Activated naive CD4-positive, alpha-beta T cell treated with anti-CD3 and anti-CD28 coated beads for 36 hours (primary cell): ENCODE measurements at regions not wholly inside any gene's neighbourhood (a gene's known extent, or its start where the extent isn't known, plus 50 kb on each side); places are given as distances from the start of the nearest gene placed in this dataset.
A peak's percentile ranks its signal among the peaks of the same experiment; 100 is the strongest.

Experiments used
- CTCF ChIA-PET: fragments of 350-600 bp; sonication (Branson Sonifier 250); formaldehyde crosslinking; loops from one replicate; lab custom pipeline; 2021; ENCODE audit warnings: antibody characterized with exemption; lab: Charles Lee
- DNase-seq: peaks from one replicate; pipeline ENCODE4 v3.0.0-alpha.2; 2020
- H3K27ac Mint-ChIP-seq: one replicate; pipeline ENCODE4 v1.8.0; 2021; ENCODE audit warnings: mild to moderate bottlenecking, mixed read lengths
- H3K27me3 Mint-ChIP-seq: one replicate; pipeline ENCODE4 v1.8.0; 2021; ENCODE audit warnings: low read depth, mixed read lengths
- H3K36me3 Mint-ChIP-seq: one replicate; pipeline ENCODE4 v1.8.0; 2021; ENCODE audit warnings: low read depth, mixed read lengths
- H3K4me1 Mint-ChIP-seq: one replicate; pipeline ENCODE4 v1.8.0; 2021; ENCODE audit warnings: low read depth, mixed read lengths
- H3K4me3 Mint-ChIP-seq: one replicate; pipeline ENCODE4 v1.8.0; 2021; ENCODE audit warnings: mild to moderate bottlenecking, moderate library complexity, mixed read lengths
- H3K9me3 Mint-ChIP-seq: one replicate; pipeline ENCODE4 v1.8.0; 2021; ENCODE audit warnings: mixed read lengths
- intact Hi-C: fragments of 100-400 bp; cut with micrococcal nuclease; formaldehyde crosslinking; loops from one replicate; pipeline ENCODE4 v1.15.1; 2023

DNA sequence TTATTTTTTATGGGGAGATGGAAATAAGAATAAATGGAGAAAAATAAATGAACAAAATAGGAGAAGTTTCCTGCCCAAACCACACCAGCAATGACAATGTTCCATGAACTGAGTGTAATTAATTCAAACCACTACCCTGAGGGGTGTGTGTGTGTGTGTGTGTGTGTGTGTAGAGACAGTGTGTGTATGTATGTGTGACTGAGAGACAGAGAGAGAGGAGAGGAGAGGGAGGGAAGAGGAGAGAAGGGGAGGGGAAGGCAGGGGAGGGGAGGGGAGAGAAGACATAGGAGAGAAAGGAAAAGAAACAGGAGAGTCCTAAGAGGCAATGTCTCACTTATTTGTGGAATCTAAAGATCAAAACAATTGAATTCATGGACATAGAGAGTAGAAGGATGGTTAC, 65.0 kb upstream of the POU2AF1 start:
- intact Hi-C loops, result loop anchor here (10.0 kb wide), 1 partner anchor 1239 kb away; no protein-coding TSS in a partner anchor
- no peaks in the 10 kb centered on the region for H3K36me3 Mint-ChIP-seq
- H3K9me3 Mint-ChIP-seq, result no peaks in the 10 kb centered on the region
- CTCF ChIA-PET, result no interaction called here
- no peaks in the 10 kb centered on the region for H3K27me3 Mint-ChIP-seq
- H3K4me1 Mint-ChIP-seq, result peaks cover 22% of the 10 kb centered on the region
- H3K27ac Mint-ChIP-seq, result no peak overlapping the region
- no peak for DNase-seq
- no peak overlapping the region for H3K4me3 Mint-ChIP-seq

DNA sequence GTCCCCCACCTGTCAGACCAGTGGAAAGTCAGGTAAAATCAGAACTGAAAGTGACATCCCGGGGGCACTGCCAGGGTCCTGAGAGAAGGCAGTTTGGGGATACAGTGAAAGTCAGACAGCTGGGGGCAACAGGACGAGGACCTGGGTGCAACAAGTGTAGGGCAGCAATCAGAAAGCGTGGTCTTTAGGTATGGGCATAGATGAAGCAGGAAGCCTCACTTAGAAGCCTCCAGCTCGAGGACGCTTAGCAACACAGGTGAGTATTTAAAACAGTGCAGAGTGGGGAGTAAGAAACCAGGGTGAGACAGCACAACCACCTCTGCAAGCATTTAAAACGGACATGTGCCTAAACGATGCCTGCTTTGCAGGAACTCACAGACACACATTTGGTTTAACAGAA, 64.6 kb upstream of the POU2AF1 start:
- Mint-ChIP-seq H3K4me1 (peaks cover 22% of the 10 kb centered on the region), H3K27ac (no peak overlapping the region), H3K9me3 (no peaks in the 10 kb centered on the region), H3K36me3 (no peaks in the 10 kb centered on the region), H3K27me3 (no peaks in the 10 kb centered on the region), H3K4me3 (no peak overlapping the region)
- CTCF ChIA-PET, result no interaction called here
- intact Hi-C loops, result loop anchor here (10.0 kb wide), 1 partner anchor 1239 kb away; no protein-coding TSS in a partner anchor
- DNase-seq, result no peak

DNA sequence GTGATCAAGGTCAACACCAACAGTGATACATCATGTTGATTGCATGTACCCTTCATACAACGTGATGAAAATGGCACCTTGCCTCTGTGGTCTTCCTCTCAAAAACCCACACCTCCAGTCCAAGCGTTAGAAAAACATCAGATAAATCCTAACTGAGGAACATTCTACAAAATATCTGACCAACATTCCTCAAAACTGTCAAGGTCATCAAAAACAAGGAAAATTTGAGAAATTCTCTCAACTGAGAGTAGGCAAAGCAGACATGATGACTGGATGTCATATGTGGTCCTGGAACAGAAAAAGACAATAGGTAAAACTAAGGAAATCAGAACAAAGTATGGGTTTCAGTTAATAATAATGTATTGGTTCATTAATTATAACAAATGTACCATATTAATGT, 64.0 kb upstream of the POU2AF1 start:
- H3K4me3 Mint-ChIP-seq, result no peak overlapping the region
- intact Hi-C loops, result loop anchor here (10.0 kb wide), 1 partner anchor 1238 kb away; no protein-coding TSS in a partner anchor
- H3K36me3 Mint-ChIP-seq, result no peaks in the 10 kb centered on the region
- H3K9me3 Mint-ChIP-seq, result no peaks in the 10 kb centered on the region
- H3K27ac Mint-ChIP-seq, result no peak overlapping the region
- no peaks in the 10 kb centered on the region for H3K27me3 Mint-ChIP-seq
- no peak for DNase-seq
- peaks cover 22% of the 10 kb centered on the region for H3K4me1 Mint-ChIP-seq
- CTCF ChIA-PET, result interaction anchor here (0.6 kb wide), 1 partner anchor 45 kb away, joined by 3 read pairs; no protein-coding TSS in a partner anchor

DNA sequence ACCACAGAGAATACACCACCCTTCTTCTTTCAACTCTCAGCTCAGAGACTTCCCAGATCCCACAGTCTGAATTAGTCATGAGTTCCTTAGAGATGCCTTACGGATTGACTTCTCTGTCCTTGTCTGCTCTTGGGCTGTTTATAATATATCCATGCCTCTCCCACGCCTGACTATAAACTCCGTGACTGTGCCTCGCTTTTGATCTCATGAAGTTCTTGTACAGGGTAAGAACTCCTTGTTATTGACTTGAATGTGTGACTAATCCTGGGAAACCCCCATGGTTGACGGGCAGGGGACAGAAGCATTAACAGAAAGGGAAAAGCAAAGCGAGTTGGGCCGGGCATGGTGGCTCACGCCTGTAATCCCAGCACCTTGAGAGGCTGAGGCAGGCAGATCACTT, 62.4 kb upstream of the POU2AF1 start:
- H3K4me1 Mint-ChIP-seq, result peaks cover 20% of the 10 kb centered on the region
- CTCF ChIA-PET, result interaction anchor here (0.9 to 6.3 kb wide), 3 partner anchors 10 to 94 kb away, joined by 3 to 49 read pairs (median 4); no protein-coding TSS in a partner anchor
- peak; percentile 35 for DNase-seq
- no peaks in the 10 kb centered on the region for H3K9me3 Mint-ChIP-seq
- intact Hi-C loops, result loop anchor here (10.0 kb wide), 1 partner anchor 1237 kb away; no protein-coding TSS in a partner anchor
- no peak overlapping the region for H3K27ac Mint-ChIP-seq
- H3K36me3 Mint-ChIP-seq, result no peaks in the 10 kb centered on the region
- H3K27me3 Mint-ChIP-seq, result peaks cover 1% of the 10 kb centered on the region
- no peak overlapping the region for H3K4me3 Mint-ChIP-seq

DNA sequence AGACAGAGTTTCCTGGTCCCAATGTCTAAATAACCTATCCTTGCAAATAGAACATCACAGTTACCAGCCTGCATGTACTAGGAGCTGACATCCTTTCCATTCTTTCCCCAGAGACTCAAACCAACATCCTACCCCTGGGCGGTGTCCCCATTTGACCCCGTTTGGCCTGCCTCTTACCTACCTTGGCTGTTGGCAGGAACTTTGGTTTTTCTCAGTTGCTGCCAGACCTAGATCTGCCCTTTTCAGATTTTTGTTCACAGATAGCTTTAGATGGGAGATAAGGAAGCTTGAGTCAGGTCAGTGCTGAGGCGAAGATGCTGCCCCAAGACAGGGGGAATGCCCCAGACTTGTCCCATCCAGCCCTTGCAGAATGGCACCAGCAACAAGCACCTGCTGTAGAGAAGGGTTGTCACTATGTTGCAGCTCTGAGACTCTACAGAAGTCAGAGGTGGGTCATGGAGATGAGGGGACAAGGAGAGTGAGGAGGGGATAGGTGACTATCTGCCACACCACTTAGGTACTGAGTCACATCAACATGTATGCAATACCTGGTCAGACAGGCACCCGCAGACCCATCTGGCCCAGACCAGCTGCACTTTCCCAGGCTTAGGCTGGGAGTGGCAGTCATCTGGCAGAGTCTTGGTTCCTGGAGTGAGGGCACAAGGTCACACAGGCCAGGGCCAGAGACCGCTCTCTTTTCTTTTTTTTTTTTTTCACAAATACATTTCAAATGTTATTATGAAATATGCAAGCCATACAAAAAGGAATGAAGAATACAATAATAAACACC, 61.5 kb upstream of the POU2AF1 start:
- intact Hi-C loops, result loop anchor here (10.0 kb wide), 1 partner anchor 1236 kb away; no protein-coding TSS in a partner anchor
- peaks cover 12% of the 10 kb centered on the region for H3K4me1 Mint-ChIP-seq
- no peaks in the 10 kb centered on the region for H3K9me3 Mint-ChIP-seq
- no peak overlapping the region for H3K27ac Mint-ChIP-seq
- H3K4me3 Mint-ChIP-seq, result no peak overlapping the region
- no peak for DNase-seq
- CTCF ChIA-PET, result interaction anchor here (0.9 to 6.3 kb wide), 5 partner anchors 9 to 95 kb away, joined by 3 to 49 read pairs (median 4); no protein-coding TSS in a partner anchor
- peaks cover 1% of the 10 kb centered on the region for H3K27me3 Mint-ChIP-seq
- no peaks in the 10 kb centered on the region for H3K36me3 Mint-ChIP-seq

DNA sequence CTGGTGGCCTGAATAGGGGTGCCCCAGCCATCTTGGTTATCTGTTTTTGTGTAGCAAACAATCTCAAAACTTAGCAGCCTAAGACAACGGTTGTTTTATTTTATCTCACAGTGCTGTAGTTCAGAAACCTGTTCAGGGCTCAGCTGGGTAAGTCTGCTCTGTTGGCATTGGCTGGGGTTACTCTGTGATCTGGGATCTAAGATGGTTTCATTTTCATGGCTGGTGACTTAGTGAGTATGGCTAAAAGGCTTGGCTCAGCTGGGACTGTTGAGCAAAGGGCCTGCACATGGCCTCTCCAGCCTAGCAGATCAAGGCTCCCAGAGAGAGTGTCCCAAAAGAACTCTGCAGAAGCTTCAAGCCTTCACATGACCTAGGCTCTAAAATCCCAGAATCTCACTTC, 60.8 kb upstream of the POU2AF1 start:
- no peak for DNase-seq
- H3K4me1 Mint-ChIP-seq, result peaks cover 12% of the 10 kb centered on the region
- no peak overlapping the region for H3K27ac Mint-ChIP-seq
- H3K27me3 Mint-ChIP-seq, result peaks cover 1% of the 10 kb centered on the region
- CTCF ChIA-PET, result interaction anchor here (0.6 to 6.3 kb wide), 4 partner anchors 12 to 156 kb away, joined by 3 to 49 read pairs (median 6); no protein-coding TSS in a partner anchor
- H3K4me3 Mint-ChIP-seq, result no peak overlapping the region
- intact Hi-C loops, result loop anchor here (10.0 kb wide), 1 partner anchor 1235 kb away; no protein-coding TSS in a partner anchor
- no peaks in the 10 kb centered on the region for H3K36me3 Mint-ChIP-seq
- H3K9me3 Mint-ChIP-seq, result no peaks in the 10 kb centered on the region

DNA sequence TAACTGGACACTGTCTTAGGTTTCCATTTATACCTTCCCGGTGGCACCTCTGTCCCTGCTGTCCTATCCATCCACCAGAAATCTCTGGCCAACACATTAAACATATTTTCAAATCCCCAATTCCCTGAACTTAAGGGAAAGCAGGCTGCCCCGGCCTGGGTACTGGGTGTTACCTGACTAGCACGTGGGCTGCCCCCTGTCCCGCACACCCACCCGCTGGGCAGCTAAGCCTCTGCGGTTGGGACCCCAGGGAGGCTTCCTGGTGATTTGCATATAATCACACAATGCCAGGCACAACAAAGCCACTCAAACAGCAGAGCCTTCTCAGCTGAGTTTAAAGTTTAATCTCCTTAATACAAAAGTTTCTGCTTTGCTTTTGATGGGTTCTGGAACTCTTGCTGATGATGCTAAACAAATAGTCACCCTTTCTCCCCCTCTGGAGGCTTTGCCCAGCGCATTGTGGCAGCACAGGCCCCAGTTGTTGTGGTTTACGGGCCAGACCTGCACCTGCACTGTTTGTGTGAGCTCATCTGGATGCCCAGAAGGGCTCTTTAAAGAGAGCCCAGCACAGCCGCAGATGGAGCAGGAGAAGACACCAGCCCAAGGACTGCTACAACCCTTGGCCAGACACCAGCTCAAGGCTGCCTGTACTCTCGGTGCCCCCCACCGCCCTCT, 59.9 kb upstream of the POU2AF1 start:
- H3K9me3 Mint-ChIP-seq, result no peaks in the 10 kb centered on the region
- no peak overlapping the region for H3K4me3 Mint-ChIP-seq
- intact Hi-C loops, result no loop called here
- H3K27ac Mint-ChIP-seq, result no peak overlapping the region
- DNase-seq, result no peak
- no peaks in the 10 kb centered on the region for H3K36me3 Mint-ChIP-seq
- H3K27me3 Mint-ChIP-seq, result peaks cover 1% of the 10 kb centered on the region
- CTCF ChIA-PET, result interaction anchor here (2.8 to 6.3 kb wide), 2 partner anchors 11 to 156 kb away, joined by 10 to 49 read pairs; no protein-coding TSS in a partner anchor
- H3K4me1 Mint-ChIP-seq, result peaks cover 12% of the 10 kb centered on the region

DNA sequence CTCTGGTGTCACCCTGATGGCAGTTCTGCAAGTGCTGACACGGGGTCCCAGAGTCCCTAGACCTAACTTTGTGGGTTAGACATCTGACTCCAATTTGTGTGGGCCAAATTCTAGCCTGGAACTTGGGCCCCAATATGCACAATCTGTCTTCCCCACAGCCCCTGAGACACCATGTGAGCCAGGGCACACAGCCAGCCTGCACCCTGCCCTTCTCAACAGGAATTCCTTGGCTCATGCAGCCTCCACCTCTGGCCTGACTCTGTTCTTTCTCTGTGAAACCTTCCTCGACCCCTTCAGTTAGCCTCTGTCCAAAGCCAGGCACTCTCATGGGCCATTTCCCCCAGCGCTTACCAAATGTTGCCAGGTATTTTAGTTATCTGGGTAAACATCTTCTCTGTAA, 59.1 kb upstream of the POU2AF1 start:
- H3K4me3 Mint-ChIP-seq, result no peak overlapping the region
- no peaks in the 10 kb centered on the region for H3K9me3 Mint-ChIP-seq
- H3K4me1 Mint-ChIP-seq, result peaks cover 12% of the 10 kb centered on the region
- no peak for DNase-seq
- CTCF ChIA-PET, result interaction anchor here (0.6 to 6.3 kb wide), 4 partner anchors 8 to 155 kb away, joined by 4 to 49 read pairs (median 20); no protein-coding TSS in a partner anchor
- intact Hi-C loops, result no loop called here
- H3K27ac Mint-ChIP-seq, result no peak overlapping the region
- H3K27me3 Mint-ChIP-seq, result peaks cover 1% of the 10 kb centered on the region
- no peaks in the 10 kb centered on the region for H3K36me3 Mint-ChIP-seq

DNA sequence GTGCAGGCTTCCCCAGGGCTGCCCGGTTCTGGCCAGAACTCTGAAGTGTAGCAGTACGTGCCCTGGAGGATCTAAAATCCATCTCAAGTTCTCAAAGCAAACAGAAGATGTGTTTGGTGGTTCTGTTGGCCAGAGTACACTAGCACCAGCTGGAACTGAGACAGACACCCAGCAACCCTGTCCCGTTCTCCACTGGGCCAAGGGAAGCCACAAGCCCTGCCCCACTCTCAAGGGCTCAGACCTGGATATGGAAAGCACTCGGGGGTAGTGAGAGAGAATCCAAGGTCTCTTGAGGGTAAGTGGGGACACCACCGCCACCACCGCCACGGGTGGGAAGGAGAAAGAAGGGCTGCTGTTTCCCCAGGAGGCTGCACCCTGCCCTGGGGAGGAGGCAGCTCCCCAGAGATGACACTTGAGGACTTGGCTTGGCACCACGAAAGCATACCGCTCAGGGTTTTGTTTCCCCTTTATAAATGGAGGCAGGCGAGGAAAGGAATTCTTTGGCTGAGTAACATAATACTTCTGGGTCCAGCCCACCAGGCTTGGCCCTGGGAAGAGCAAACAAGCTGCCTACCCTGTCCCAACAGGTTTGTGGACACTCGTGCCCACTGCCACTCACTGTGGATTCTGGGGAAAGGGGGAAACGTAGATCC, 56.1 kb upstream of the POU2AF1 start:
- Mint-ChIP-seq H3K4me3 (no peak overlapping the region), H3K27ac (no peak overlapping the region)
- CTCF ChIA-PET, result interaction anchor here (3.2 kb wide), 1 partner anchor 11 kb away, joined by 31 read pairs; no protein-coding TSS in a partner anchor

DNA sequence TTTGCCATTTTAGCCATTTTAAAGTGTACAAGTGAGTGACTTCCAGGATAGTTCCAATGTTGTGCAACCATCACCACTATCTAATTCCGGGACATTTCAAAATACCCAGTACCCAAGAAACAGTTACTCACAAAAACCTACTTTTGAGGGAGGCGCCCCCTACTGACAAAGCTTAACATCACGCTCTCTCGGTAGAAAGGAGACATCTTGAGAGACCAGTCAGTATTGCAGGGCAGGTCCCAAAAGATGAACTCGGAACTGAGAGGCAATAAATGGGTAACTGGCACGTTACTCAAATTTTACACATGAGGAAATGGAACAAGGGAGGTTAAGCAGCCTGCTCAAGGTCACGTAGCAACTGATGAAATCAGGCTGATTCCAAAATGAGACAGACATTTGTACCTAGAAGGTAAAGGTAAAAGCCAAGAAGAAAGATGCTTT, 50.0 kb upstream of the POU2AF1 start:
- intact Hi-C loops, result loop anchor here (1.0 to 5.0 kb wide), 3 partner anchors 18 to 717 kb away; partner anchors contain the start of gene ARHGAP20
- Mint-ChIP-seq H3K27ac (no peak overlapping the region), H3K4me3 (no peak overlapping the region), H3K4me1 (no peaks in the 10 kb centered on the region), H3K27me3 (no peaks in the 10 kb centered on the region), H3K9me3 (no peaks in the 10 kb centered on the region), H3K36me3 (no peaks in the 10 kb centered on the region)
- DNase-seq, result peak; percentile 88
- CTCF ChIA-PET, result interaction anchor here (0.6 to 11.2 kb wide), 32 partner anchors 10 to 1107 kb away, joined by 3 to 210 read pairs (median 4); no protein-coding TSS in a partner anchor

More for the DNA sequence above, 56.1 kb upstream of the POU2AF1 start:
- intact Hi-C loops, result no loop called here
- Mint-ChIP-seq H3K9me3 (no peaks in the 10 kb centered on the region), H3K4me1 (peaks cover 7% of the 10 kb centered on the region), H3K27me3 (peaks cover 1% of the 10 kb centered on the region), H3K36me3 (no peaks in the 10 kb centered on the region)
- DNase-seq, result no peak
